GM18868 (cell line): ENCODE measurements at regions not wholly inside any gene's neighbourhood (a gene's known extent, or its start where the extent isn't known, plus 50 kb on each side); places are given as distances from the start of the nearest gene placed in this dataset.
"Not testable (repeated sequence)": the region's sequence is repeated elsewhere in the genome, so short reads cannot be mapped to it uniquely, and the experiment has no call there.

ENCODE experiments used
- ATAC-seq: cut with Tn5 transposase; IDR thresholded peaks from one replicate; pipeline ENCODE4 v1.9.1; 2021; ENCODE audit warnings: mild to moderate bottlenecking, moderate library complexity; ENCODE audit not compliant: unreplicated experiment

DNA sequence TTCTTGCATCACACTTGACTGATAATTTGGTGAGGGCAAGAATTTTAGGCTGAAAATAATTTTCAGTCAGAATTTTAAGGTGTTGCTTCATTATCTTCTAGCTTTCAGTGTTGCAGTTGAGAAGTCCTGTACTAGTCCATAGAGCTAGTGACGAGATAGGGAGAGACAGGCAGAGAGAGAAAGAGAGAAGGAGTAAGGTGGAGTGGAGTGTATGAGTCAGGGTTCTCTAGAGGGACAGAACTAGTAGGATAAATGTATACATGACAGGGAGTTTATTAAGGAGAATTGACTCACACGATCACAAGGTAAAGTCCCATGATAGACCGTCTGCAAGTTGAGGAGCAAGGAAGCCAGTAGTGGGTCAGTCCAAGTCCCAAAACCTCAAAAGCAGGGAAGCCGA, 127.2 kb downstream of the UTP18 start:
- no peak for ATAC-seq

DNA sequence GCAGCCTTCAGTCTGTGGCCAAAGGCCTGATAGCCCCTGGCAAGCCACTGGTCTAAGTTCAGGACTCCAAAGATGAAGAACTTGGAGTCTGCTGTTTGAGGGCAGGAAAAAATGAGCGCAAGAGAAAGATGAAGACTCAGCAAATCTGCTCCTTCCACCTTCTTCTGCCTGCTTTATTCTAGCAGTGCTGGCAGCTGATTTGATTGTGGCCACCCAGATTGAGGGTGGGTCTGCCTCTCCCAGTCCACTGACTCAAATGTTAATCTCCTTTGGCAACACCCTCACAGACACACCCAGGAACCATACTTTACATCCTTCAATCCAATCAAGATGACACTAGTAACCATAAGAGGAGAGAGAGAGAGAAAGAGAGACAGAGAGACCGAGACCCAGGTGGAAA, 127.6 kb downstream of the UTP18 start:
- no peak for ATAC-seq

DNA sequence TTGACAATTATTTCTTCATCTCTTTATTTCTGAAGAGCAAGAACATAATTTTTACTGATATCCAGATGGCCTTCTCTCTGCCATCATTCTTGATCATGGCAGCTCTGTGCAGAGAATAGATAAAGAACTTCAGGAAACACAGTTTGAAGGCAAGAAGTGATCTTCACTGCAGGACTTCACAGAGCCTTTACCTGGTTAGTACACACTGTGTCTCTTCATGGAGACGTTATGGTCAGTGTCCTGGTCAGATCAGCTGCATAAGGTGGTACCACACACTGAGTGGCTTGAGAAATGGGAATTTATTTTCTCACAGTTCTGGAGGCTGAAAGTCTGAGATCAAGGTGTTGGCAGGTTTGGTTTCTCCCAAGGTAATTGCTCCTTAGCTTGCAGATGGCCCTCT, 129.5 kb downstream of the UTP18 start:
- ATAC-seq = no peak

DNA sequence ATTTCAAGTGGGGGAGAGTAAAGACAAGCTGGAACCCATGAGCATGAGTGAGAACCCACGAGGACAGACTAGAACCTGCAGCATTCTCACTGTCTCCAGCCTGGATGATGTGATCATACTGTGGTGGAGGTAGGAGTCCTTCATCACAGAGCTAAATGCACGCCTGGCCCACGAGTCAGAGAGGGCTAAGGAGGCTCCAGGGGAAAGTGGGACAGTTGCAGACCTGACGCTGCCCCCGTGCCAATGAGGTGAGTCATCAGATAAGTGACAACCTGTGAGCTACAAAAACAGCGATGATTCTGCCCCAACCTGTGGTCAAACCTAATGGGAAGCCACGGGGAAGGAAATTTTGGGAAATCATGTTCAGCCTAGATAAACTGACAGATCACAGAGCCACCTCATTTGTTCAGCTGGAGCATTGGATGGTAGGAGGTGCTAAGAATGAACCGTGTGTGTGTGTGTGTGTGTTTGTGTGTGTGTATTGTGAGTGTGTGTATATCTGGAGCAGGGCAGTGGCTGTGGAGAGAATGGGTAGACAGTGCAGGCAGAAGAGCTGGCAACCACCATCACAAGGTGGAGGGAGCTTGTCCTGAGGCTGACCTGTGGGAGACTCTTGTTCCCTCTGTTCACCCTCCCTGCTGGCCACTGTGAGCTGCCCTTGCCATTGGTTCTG, 131.8 kb downstream of the UTP18 start:
- ATAC-seq = no peak

DNA sequence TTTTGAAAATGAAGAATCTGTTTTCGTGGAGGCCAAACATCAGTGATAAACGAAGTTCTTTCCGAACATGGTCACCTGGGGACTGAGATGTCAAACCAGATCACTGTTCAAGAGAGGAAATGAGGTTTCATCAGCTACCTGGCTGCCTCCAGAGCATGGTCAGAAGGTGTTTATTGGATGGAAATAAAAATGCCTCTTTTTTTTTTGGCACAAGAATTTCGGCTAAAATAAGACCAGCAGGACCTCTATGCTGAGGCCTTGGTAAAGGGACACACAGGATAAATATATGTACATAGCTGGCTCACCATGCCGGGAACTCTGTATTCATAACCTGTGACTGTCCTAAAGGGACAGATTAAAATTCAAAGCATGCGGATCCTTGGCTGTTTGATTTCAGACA, 135.3 kb downstream of the UTP18 start:
- no peak for ATAC-seq

DNA sequence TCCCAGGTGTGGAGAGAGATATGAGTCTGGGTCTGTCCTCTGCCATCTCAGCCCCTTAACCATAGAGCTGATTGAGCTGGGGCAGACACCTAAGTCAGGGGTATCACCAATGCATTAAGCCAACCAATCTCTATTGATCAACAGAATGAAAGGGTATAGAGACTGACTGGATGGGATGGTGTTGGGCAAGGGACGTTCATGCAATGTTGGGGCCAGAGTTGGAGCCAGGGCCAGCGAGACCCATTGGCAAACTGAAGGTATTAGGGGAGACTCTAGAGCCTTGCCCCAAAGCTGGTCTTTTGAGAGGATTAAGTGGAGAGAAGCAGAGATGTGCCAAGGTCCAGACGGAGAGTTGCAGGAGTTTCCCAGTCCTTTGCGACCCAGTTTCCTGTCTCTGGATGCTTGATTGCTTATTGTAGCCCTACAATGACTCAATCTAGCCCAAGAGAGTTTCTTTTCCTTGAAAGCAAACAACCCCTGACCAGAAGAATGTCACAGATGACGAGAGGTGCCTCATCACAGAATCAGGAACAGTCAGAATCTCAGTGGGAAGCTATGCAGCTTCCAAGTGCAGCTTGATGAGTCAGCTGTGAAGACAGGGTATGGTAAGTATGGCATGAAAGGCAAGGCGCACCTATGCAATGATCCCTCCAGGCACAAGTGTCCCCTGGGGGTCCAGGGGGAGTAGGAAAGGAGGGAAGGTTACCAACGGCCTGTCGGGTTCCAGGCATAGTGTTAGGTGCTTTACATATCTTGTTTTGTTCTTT, 137.2 kb downstream of the UTP18 start:
- ATAC-seq = no peak

DNA sequence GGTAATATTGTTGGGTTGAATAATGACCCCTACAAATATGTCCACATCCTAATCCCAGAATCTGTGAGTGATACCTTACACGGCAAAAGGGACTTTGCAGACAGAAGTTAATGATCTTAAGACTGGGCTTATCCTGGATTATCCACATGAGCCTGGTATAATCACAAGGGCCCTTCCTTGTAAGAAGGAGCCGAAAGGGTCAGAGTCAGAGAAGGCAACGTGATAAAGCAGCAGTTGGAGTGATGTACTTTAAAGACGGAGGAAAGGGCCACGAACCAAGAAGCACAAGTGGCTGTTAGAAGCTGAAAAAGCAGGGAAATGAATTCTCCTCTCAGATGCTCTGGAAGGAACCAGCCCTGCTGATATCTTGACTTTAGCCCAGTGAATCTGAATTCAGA, 137.8 kb downstream of the UTP18 start:
- no peak for ATAC-seq

DNA sequence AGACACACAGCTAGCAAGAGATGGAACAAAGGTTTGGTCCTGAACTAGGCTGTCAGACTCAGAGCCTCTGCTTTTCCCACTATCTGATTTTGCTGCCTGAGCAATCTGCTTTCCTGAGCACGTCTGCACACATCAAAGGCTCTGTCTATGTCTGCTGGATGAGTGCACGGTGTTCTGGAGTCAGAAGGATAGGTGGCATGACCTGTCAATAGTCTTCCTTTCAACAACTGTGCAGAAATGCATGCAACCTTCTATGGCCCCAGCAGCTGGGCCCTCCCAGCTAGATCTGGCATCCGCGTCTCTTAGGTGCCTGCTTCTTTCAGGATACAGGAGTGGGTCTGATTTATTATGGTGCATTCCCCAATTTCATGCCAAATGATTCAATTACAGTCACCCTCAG, 138.3 kb downstream of the UTP18 start:
- no peak for ATAC-seq

DNA sequence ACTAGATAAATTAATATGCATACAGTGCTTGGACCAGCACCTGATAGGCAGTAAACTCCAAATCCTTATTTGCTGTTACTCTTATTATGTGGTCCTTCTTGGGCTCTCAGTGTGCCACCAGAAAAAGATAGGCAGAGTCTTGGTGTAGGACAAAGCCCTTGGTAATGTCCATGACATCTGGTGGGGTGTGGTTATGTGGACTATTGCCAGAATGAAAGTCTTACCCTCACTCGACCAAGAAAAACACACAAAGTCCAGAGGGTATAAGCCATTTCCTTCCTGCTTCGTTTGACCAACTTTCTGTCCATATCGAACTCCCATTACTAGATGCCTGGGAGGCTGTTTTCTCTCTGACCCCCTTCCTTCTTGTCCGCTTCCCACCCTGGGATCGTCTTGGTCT, 140.9 kb downstream of the UTP18 start:
- no peak for ATAC-seq

DNA sequence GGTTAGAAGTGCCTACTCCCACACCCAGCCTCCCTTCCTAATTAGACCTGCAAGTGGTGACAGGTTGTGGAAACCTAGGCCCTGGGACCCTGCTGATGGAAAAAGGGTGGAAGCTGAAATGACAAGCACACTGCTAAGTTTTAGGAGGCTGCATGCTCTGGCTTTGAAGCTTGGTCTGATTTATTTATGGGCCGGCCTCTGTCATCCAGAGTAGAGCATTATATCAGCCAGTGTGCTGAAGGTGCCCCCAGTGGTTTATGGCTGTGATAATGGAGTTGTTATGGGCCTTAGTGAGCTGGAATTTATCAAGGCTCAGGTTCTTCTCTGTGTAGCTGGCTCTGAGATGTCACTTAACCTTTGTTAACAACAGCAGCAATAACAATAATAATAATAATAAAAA, 142.6 kb downstream of the UTP18 start:
- ATAC-seq = no peak

DNA sequence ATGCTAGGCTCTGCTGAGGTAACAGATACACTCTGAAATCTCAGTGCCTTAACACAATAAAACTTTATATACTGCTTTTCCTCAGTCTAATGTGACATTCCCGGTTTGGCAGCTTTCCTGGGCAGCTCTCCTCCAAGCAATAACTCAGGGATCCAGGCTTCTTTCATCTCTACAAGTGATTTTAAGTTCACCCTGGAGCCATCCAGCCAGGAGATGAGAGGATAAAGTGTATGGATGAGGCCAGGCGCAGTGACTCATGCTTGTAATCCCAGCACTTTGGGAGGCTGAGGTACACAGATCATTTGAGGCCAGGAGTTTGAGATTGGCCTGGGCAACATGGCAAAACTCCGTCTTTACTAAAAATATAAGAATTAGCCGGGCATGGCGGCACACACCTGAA, 147.2 kb downstream of the UTP18 start:
- no peak for ATAC-seq

DNA sequence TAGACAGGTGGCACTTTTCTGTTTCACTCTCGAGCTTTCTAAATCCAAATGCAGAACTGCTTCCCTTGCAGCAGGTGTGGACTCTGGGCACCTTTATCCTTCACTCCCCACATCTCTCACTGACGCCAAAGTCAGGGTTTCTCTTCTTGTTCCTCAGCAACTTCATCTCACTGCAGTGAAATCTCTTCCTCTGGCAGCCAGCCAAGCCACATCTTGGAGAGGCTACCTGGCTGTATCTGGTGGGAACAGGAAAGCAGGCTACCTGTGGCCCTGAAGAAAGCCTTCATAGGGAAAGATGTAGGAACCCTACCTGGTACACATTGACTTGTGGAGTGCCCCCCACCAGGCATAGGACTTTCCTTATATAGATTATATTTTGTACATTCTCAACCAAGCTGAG, 159.1 kb downstream of the UTP18 start:
- no peak for ATAC-seq

DNA sequence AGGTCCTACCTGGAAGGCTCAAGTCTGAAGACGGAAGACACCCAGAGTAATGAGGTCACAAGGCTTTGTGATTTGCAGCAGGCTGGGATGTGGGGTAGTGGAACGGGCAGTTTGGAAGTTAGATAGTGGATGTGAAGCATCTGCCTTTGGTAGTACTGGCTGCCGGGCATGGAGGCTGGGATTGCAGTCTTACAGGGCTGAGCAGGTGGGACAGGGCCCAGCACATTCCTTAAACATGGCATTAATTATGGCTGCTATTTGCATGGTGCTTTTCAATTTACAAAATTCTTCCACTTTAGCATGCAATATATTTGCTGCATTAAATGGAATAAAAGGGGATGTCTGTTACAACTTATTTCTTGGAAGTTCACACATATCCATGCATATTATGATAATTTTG, 161.2 kb downstream of the UTP18 start:
- no peak for ATAC-seq

DNA sequence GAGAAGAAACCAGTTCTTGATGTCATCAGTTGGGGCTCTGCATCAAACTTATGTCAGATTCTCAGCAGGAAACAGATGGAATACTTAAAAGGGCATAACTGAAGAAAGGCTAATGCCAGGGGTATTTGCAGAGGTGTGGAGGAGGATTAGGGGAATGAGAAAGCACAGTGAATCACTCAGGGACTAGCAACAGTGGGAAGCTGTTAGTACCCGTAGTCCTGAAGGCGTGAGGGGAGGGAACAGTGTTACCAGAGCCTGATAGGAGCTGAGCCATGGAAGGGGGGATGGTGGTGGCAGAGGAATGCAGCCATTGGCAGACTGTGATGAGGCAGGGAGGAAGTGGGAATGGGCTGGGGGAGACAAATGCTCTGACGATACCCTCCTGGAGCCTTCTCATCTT, 162.3 kb downstream of the UTP18 start:
- no peak for ATAC-seq

DNA sequence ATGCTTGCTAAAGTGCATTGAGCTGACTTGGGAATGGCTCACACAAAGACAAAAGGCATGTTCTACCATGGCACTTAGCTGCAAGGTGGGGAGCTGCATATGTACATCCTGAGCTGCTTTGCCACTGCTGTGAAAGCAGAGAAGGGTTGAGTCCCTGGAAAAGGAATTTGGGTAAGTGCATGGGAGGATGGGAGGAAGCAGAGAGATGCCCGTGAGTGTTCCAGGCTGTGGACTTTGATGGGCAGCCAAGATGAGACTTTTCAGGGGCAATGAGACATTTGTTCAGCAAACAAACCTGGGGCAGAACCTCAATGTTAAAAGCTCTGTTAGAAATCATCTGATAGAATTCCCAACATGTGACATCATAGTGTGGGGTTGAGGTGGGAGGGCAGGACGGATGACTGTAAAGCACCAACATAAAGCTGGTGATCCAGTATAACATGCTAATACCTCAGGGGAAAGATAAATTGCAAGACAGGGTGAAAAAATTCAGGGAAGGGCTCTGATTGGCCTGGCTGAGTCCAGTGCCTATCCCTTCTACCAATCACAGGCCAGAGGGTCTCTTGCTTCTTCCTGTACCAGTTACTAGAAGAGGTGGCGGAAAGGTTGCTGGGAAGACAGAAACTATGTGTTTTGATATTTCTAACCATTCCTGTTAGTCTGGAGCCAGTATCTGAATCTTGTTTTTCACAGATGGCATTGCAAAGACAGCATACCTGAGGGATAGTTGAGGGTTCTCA, 163.2 kb downstream of the UTP18 start:
- ATAC-seq = no peak

DNA sequence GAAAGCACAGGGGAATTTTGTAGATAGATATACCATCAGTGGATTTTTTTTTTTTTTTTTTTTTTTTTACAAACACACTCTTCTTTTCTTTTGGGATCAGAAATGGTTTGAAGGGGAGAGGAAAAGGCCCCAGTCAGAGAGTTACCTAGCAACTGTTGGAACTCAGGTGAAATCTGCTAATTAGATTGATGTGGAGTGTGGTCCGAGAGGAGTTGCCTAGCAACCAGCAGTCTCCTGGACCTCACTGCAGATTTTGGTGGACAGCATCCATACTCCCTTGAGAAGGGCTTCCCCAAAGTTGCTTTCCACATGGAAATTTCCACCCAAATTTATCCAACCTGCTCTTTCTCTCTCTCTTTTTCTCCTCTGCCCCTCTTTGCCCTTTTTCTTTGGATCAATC, 165.4 kb downstream of the UTP18 start:
- no peak for ATAC-seq

DNA sequence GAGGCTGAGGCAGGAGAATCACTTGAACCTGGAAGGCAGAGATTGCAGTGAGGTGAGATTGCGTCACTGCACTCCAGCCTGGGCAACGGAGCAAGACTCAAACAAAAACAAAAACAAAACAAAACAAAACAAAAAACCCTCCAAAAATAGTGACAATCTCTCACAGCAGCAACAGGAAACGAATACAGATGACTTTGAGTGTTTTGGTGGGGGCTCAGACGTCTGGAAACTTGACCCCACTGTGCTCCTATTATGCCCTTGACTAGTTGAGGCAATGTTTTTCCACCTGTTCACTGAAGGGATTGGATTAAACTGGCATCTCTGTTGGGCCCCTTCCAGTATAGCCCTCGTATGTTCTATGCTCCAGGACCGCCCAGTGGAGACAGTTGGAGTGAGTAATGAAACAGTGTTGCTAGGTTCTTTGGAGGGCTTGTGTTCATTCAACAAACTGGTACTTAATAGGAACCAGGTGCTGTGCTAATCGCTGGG, 167.0 kb downstream of the UTP18 start:
- peak; percentile 30 for ATAC-seq

DNA sequence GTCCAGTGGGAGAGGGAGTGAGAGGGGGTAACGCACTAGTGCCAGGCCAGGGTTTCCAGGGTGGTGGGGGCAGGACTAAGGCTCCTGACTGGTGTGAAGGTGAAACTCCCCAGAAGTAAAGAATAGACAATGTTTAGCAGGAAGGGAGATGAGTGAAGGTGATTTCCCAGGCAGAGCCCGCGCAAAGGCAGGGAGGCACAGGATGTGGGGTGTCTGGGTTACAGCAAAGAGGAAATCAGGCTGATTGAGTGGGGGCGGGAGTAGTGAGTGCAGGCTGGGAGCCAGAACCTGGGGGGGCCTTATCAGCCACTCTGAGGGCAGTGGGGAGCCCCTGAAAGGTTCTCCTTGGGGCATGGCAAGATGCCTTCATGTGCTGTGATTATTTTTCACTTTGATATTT, 167.5 kb downstream of the UTP18 start:
- peak; percentile 84 for ATAC-seq

DNA sequence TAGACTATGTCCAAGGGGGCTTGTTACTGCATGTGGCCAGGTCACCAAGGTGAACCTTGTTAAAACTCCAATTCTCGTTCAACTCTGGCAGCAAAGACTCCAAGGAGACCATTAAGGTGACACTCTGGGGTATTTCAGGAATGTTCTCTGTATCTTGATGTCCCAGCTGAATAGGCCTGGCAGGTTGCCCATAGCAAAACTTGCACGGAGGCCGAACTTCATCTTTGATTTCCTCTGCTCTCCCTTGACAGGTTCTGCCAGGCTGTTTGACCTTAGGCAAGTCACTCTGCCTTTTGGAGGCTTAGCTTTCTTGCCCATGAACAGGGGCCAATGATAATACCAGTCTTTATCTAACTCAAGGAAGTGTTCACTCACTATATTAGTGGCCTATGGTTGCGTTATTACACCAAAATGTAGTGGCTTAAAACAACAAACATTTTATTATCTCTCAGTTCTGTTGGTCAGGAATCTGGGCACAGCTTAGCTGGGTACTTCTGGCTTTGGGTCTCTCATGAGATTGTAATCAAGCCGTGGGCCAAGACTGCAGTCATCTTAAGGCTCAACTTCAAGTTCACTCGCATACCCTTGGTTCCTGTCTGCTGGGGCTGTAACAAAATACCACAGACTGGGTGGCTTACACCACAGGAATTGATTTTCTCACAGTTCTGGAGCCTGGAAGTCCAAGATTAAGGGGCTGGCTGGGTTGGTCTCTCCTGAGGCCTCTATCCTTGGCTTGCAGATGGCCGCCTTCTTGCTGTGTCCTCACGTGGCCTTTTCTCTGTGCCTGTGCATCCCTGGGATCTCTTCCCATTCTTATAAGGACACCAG, 168.5 kb downstream of the UTP18 start:
- no peak for ATAC-seq

DNA sequence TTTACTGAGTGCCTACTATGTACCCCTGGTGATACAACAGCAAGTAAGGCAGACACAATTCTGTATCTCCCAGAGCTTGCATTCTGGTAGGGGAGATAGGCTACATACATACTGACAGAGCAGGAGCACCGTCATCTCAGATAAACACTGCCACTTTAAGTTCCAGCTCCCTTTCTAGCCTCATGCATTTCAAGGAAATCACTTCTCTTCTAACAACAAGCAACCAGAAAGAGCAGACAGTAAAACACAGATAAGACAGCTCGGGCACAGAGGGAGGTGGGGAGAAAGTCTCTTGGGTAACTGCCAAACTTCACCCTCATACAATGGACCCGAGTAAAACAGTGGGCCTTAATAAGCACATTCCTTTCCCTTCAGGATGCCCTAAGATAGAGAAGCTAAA, 169.6 kb downstream of the UTP18 start:
- ATAC-seq = not testable (repeated sequence)

DNA sequence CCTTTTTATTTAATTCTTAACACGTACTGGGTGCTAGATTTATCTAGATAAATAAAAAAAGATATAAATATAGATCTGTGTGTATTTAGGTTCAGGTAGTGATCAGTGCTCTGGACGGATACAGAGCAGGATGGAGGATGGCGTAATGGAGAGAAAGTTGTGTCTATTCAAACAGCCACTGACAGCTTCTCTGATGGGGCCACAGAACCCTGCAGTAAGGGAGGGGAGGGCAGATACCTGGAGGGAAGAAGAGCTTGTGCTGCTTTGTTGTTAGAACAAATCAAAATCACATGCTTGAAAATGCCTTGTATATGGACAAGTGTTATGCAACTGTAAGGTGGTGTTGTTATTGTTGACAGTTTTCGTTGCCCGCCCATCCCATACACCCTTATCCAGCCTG, 170.2 kb downstream of the UTP18 start:
- no peak for ATAC-seq
